ENCODE measurements at regions not wholly inside any gene's neighbourhood (a gene's known extent, or its start where the extent isn't known, plus 50 kb on each side); places are given as distances from the start of the nearest gene placed in this dataset.

GRCh38 chr5:154631141-154631540 is 124.0 kb upstream of the LARP1 start:
- DNase-seq (ENCODE audit: low spot score), result no peak
- no peak for TF ChIP-seq CTCF (IDR thresholded peaks at IDR 0.05; ENCODE audit: borderline replicate concordance, control extremely low read depth, extremely low read depth, insufficient read depth, missing control alignments)
- in situ Hi-C loops (cut with MboI; ENCODE audit: low sequenced_read_pairs, unreplicated experiment), result no loop called here

GRCh38 chr5:154630410-154630809 is 124.8 kb upstream of the LARP1 start:
- DNase-seq (ENCODE audit: low spot score), result no peak
- no peak for TF ChIP-seq CTCF (IDR thresholded peaks at IDR 0.05; ENCODE audit: borderline replicate concordance, control extremely low read depth, extremely low read depth, insufficient read depth, missing control alignments)
- in situ Hi-C loops (cut with MboI; ENCODE audit: low sequenced_read_pairs, unreplicated experiment), result no loop called here

- DNase-seq (ENCODE audit: low spot score), result no peak
- in situ Hi-C loops (cut with MboI; ENCODE audit: low sequenced_read_pairs, unreplicated experiment), result no loop called here
- TF ChIP-seq CTCF (IDR thresholded peaks at IDR 0.05; ENCODE audit: borderline replicate concordance, control extremely low read depth, extremely low read depth, insufficient read depth, missing control alignments), result no peak
Measured at GRCh38 chr5:154628685-154629084, 126.5 kb upstream of the LARP1 start.

GRCh38 chr5:154627698-154628678 is 127.2 kb upstream of the LARP1 start:
- no peak for TF ChIP-seq CTCF (IDR thresholded peaks at IDR 0.05; ENCODE audit: borderline replicate concordance, control extremely low read depth, extremely low read depth, insufficient read depth, missing control alignments)
- in situ Hi-C loops (cut with MboI; ENCODE audit: low sequenced_read_pairs, unreplicated experiment), result no loop called here
- DNase-seq (ENCODE audit: low spot score), result no peak

GRCh38 chr5:154626876-154627557 is 128.2 kb upstream of the LARP1 start:
- DNase-seq (ENCODE audit: low spot score), result no peak
- in situ Hi-C loops (cut with MboI; ENCODE audit: low sequenced_read_pairs, unreplicated experiment), result no loop called here
- no peak for TF ChIP-seq CTCF (IDR thresholded peaks at IDR 0.05; ENCODE audit: borderline replicate concordance, control extremely low read depth, extremely low read depth, insufficient read depth, missing control alignments)

GRCh38 chr5:154625031-154625430 is 130.1 kb upstream of the LARP1 start:
- no peak for TF ChIP-seq CTCF (IDR thresholded peaks at IDR 0.05; ENCODE audit: borderline replicate concordance, control extremely low read depth, extremely low read depth, insufficient read depth, missing control alignments)
- DNase-seq (ENCODE audit: low spot score), result no peak
- in situ Hi-C loops (cut with MboI; ENCODE audit: low sequenced_read_pairs, unreplicated experiment), result no loop called here

Measured in GM13976 (cell line).